ENCODE measurements at regions not wholly inside any gene's neighbourhood (a gene's known extent, or its start where the extent isn't known, plus 50 kb on each side); places are given as distances from the start of the nearest gene placed in this dataset.

GRCh38 chr2:39510140-39510539, 73.1 kb upstream of the MAP4K3 start:
- TF ChIP-seq, protein P1, sequence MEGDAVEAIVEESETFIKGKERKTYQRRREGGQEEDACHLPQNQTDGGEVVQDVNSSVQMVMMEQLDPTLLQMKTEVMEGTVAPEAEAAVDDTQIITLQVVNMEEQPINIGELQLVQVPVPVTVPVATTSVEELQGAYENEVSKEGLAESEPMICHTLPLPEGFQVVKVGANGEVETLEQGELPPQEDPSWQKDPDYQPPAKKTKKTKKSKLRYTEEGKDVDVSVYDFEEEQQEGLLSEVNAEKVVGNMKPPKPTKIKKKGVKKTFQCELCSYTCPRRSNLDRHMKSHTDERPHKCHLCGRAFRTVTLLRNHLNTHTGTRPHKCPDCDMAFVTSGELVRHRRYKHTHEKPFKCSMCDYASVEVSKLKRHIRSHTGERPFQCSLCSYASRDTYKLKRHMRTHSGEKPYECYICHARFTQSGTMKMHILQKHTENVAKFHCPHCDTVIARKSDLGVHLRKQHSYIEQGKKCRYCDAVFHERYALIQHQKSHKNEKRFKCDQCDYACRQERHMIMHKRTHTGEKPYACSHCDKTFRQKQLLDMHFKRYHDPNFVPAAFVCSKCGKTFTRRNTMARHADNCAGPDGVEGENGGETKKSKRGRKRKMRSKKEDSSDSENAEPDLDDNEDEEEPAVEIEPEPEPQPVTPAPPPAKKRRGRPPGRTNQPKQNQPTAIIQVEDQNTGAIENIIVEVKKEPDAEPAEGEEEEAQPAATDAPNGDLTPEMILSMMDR (IDR thresholded peaks at IDR 0.05), result no peak
- TF ChIP-seq POLR2AphosphoS5 (IDR thresholded peaks at IDR 0.05; ENCODE audit: insufficient read depth in 1 of 2, low read depth in 1 of 2) (no peak), POLR2A (IDR thresholded peaks at IDR 0.05) (no peak)
